ENCODE measurements at regions not wholly inside any gene's neighbourhood (a gene's known extent, or its start where the extent isn't known, plus 50 kb on each side); places are given as distances from the start of the nearest gene placed in this dataset.

DNA sequence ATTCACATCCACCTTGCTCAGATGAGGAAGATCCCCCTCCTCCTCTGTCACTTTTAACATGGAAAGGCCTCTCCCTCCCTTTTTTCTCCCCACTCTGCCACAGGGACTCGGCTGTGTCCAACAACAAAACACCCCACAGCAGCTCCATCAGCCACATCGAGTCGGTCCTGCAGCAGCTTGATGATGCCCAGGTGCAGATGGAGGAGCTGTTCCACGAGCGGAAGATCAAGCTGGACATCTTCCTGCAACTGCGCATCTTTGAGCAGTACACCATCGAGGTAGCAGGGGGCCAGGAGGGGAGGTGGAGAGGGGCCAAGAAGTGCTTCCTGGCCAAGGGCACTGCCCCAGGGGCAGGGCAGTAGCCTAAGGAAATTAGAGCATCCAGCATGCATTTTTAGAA is 331.7 kb upstream of the UMPS start:
- Histone ChIP-seq H2BK15ac (ENCODE audit: low read length) (no peak overlapping the region), H3K27me3 (replicated peaks in 1 of 4; ENCODE audit: control insufficient read depth in 3 of 4, extremely low read depth in 1 of 4, insufficient read depth in 3 of 4, low read length in 3 of 4) (no peaks in the 10 kb centered on the region), H3K79me1 (ENCODE audit: low read depth, low read length) (no peaks in the 10 kb centered on the region), H4K5ac (ENCODE audit: insufficient read length, low read depth, low read length) (no peak overlapping the region), H3K9ac (replicated peaks in 1 of 4; ENCODE audit: extremely low read depth in 1 of 4, low read depth in 3 of 4, low read length in 3 of 4) (no peak overlapping the region), H3K36me3 (ENCODE audit: control insufficient read depth in 2 of 4, insufficient read depth in 4 of 4, low read length in 3 of 4) (no peaks in the 10 kb centered on the region), H4K8ac (ENCODE audit: extremely low read depth, insufficient read depth, low read length) (no peak overlapping the region), H3K14ac (ENCODE audit: insufficient read length) (no peak overlapping the region), H4K91ac (replicated peaks; ENCODE audit: insufficient read length, low read length) (no peak overlapping the region), H2AK5ac (ENCODE audit: low read depth, low read length) (no peak overlapping the region), H3K4me3 (ENCODE audit: extremely low read depth in 1 of 4, insufficient read depth in 2 of 4, low read depth in 3 of 4, low read length in 4 of 4) (no peak overlapping the region), H4K20me1 (replicated peaks in 1 of 2; ENCODE audit: control insufficient read depth in 1 of 2, insufficient read depth in 2 of 2, low read length in 2 of 2) (no peaks in the 10 kb centered on the region), H3K56ac (replicated peaks; ENCODE audit: insufficient read length, low read depth, low read length) (no peak overlapping the region), H3K23ac (ENCODE audit: insufficient read length) (no peak overlapping the region), H2BK120ac (replicated peaks; ENCODE audit: low read depth, low read length) (no peak overlapping the region), H3K4ac (replicated peaks; ENCODE audit: insufficient read length, low read depth, low read length) (no peak overlapping the region), H3K18ac (ENCODE audit: extremely low read depth, low read length) (no peak overlapping the region), H3K4me2 (ENCODE audit: insufficient read depth in 1 of 2, low read depth in 2 of 2, low read length in 2 of 2) (no peak overlapping the region), H2AFZ (ENCODE audit: low read length) (no peak overlapping the region), H3K27ac (ENCODE audit: low read depth, low read length) (no peak overlapping the region), H3K4me1 (replicated peaks in 1 of 4; ENCODE audit: control insufficient read depth in 3 of 4, insufficient read depth in 4 of 4, low read length in 3 of 4) (no peaks in the 10 kb centered on the region; a peak in 2 of 7 replicates), H3K79me2 (ENCODE audit: control insufficient read depth in 1 of 2, insufficient read depth in 2 of 2, low read length in 2 of 2) (no peaks in the 10 kb centered on the region), H2BK12ac (ENCODE audit: low read depth, low read length) (0 out of 2 replicates have a peak overlapping the region, but pooled peaks have one; percentile 9), H2BK20ac (ENCODE audit: low read length) (no peak overlapping the region), H3K23me2 (ENCODE audit: low read depth, low read length) (no peaks in the 10 kb centered on the region), H3K9me3 (ENCODE audit: insufficient read depth in 2 of 2, low read depth in 1 of 2, low read length in 1 of 2) (no peaks in the 10 kb centered on the region), H2BK5ac (ENCODE audit: low read depth, low read length) (no peak overlapping the region)
- FAIRE-seq (no peak), DNase-seq (ENCODE audit: low read depth in 1 of 2, low spot score in 2 of 2) (no peak)
- WGBS, 2 experiments (ENCODE audit: extremely low coverage in 1 of 2, insufficient coverage in 1 of 2, insufficient read length in 1 of 2, insufficient replicate concordance in 2 of 2, low coverage in 1 of 2, low lambda C conversion rate in 2 of 2, missing lambda C conversion rate in 1 of 2), result 96% methylated on average over 6 of the region's 7 CpGs; no CpG with 5 or more reads in 1 of the 2 experiments
- POLR2A ChIA-PET (ENCODE audit: partially characterized antibody), result interaction anchor here (0.6 kb wide), 1 partner anchor 269 kb away, joined by 3 read pairs; no protein-coding TSS in a partner anchor
- CTCF ChIA-PET (ENCODE audit: partially characterized antibody), result interaction anchor here (1.2 kb wide), 1 partner anchor 69 kb away, joined by 3 read pairs; no protein-coding TSS in a partner anchor
- TF ChIP-seq CBX8 (IDR thresholded peaks at IDR 0.05; ENCODE audit: borderline replicate concordance, low read depth, low read length) (no peak), RNF2 (IDR thresholded peaks at IDR 0.05; ENCODE audit: borderline replicate concordance, low read depth, low read length, missing control alignments, poor library complexity, severe bottlenecking) (no peak), RBBP5 (IDR thresholded peaks at IDR 0.05; ENCODE audit: borderline replicate concordance, low read depth, low read length) (no peak), GTF2F1 (IDR thresholded peaks at IDR 0.05; ENCODE audit: borderline replicate concordance, low read depth, low read length) (no peak), CREB1 (IDR thresholded peaks at IDR 0.05) (no peak), SP2 (IDR thresholded peaks at IDR 0.05; ENCODE audit: low read length) (no peak), CTBP2 (IDR thresholded peaks at IDR 0.05; ENCODE audit: borderline replicate concordance, insufficient read depth, insufficient read length, low read length) (no peak), BACH1 (IDR thresholded peaks at IDR 0.05; ENCODE audit: low read length) (no peak), E2F6 (IDR thresholded peaks at IDR 0.05) (no peak), POLR2A (IDR thresholded peaks at IDR 0.05; ENCODE audit: control extremely low read depth in 1 of 2, low read depth in 2 of 2, low read length in 2 of 2) (no peak), CHD2 (IDR thresholded peaks at IDR 0.05; ENCODE audit: low read length) (no peak), RFX5 (IDR thresholded peaks at IDR 0.05; ENCODE audit: borderline replicate concordance, low read depth, low read length) (no peak), SP4 (IDR thresholded peaks at IDR 0.05; ENCODE audit: low read length) (no peak), SUZ12 (IDR thresholded peaks at IDR 0.05; ENCODE audit: low read length) (no peak)
